HT-29 (cell line): ENCODE measurements at regions not wholly inside any gene's neighbourhood (a gene's known extent, or its start where the extent isn't known, plus 50 kb on each side); places are given as distances from the start of the nearest gene placed in this dataset.
"Not testable (repeated sequence)": the region's sequence is repeated elsewhere in the genome, so short reads cannot be mapped to it uniquely, and the experiment has no call there.

ENCODE experiments used
- DNase-seq: peaks from one replicate; pipeline ENCODE4 v3.0.0-alpha.2; 2015; ENCODE audit warnings: low spot score

DNA sequence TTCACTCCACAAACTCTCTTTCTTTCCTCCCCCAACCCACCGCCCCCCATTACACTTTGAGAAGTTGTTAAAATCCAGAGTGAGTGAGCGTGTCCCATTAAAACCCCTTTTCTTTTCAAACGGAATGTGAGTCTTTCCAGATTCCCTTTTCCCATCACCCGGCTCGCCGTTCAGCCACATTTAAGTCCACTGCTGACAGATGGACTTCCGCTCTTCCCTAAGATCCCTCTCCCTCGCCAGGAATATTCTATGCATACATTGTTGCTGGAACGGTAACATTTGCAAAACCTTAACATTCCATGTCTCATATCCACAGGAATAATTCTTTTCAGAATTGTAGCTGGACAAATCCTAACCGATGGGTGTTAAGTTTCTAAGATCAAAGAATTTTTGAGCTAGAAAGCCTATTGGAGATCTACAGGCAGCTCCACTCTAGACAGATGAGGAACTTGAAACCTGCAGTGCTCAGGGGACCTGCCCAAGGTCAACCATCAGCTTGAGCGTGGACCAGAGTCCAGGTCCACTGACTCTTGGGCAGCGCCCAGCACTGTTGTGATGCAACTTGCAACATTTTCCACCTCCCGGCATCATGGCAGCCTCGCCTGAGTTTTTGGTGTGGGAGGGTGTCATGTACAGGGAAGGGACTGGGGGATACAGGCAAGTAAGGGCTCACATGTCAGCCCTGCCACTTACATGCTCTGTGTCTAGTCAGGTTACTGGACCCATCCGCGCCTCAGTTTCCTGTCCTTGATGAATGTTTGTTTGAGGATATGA is 500.1 kb downstream of the CCDC171 start:
- DNase-seq: no peak

DNA sequence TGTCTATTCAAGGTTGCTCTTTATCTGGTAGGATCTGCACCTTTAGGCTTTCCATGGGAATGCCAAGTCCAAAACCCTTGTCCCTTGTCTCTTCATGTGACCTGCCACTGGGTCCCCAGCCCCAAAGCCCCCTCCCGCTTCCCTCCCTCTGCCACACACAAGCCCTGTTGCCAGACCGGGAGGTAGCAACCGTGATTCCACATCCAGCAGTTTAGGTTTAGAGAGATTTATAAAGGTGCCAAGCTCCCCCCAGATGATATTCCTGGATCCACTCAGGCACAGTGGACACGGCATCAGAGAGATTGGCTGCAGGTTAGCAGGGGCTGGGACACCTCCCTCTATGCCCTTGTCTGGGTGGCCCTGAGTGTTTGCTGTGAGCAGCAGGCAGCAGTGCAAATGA is 504.7 kb downstream of the CCDC171 start:
- no peak for DNase-seq

DNA sequence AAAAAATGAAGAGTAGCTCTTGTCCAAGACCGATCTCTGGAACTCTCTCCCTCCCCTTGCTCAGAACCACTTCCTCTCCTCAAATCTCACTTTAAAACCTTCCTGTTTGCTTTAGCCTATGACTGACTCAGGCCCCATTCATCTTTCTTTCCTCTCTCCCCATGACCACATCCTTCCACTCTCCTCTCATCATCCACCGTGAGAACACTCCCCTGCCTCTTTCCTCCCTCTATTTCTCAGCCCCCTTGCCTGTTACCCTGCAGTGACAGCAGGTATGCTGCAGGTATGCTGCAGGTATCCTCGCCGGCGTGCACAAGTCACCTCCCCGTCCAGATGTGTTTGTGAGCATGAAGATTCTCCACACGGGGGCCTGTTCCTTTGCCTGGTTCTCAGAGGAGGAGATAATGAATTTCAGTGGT is 505.3 kb downstream of the CCDC171 start:
- no peak for DNase-seq

DNA sequence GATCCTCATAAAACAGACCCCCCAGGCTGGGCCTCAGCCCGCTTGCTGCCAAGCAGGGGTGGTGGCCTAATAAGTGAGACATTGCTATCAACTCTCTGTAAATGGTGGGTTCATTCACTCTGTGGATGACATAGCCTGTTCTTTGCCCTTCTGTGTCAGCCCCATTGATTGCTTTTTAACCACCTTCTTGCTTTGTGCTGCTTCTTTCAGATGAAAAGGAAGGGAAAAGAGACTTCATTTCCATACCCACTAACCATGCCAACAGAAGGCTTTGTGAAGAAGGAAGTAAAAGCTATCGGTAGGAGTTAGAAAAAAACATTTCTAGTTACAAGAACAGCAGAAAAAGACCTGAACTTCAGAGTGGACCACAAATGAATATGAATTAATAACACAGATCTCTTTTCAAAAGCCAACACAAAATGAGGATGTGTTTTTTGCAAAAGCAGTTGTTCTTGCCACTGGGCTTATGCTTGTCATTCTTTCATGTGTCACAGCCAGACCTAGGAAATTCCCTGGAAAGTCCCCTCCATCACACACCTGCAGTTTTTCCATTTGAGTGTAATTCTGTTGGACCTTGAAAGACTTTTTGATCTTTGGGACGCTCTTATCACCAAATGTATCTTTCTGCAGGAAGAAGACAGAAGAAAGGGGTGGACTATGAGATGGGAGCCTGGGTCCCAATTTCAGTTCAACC is 507.7 kb downstream of the CCDC171 start:
- DNase-seq: no peak

DNA sequence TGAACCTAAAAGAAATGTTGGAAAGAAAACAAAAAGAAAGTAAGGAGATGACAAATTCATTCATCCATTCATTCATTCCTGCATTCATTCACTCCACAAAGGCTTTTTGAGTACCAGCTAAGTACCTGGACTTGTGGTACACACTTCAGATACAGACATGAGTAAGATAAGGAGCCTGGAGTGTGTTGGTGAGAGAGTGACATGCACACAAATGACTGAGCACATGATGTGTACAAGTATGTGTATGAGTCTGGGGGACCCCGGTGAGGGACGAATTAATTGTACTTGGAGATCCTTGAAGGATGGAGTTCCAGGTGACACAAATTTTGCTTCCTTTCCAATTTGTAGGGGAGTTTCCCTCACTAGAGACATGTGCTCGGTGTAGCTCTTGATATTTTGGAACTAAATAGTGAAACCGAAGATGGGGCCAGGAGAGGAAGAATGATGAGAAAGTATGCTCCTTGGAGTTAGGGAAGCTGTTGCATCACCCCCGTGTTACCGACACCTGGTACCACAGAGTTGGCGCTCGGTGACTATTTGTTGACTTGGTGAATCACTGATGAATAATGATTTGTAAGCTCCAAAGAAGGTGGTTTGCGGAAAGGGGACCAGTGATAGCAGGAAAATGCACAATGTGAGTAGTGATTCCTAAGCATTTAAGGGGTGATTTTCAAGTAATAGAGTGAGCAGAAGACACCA is 509.8 kb downstream of the CCDC171 start:
- peak; percentile 20 for DNase-seq

DNA sequence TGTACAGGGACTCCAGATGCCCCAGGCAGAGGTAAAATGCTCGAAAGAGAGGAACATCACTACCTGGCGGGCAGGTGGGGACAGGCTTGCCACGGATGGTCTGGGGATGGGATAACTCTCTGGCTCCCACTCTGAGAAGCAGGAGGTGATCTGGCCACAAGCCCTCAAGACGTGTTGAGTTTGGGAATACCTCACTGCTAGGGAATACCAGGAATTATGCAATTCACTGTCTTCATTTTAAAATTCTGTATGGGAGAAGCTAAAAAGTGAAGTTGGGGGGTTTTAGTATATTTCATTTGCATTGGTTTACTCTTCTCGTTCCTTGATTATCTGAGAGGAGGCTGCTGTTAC is 510.4 kb downstream of the CCDC171 start:
- no peak for DNase-seq

DNA sequence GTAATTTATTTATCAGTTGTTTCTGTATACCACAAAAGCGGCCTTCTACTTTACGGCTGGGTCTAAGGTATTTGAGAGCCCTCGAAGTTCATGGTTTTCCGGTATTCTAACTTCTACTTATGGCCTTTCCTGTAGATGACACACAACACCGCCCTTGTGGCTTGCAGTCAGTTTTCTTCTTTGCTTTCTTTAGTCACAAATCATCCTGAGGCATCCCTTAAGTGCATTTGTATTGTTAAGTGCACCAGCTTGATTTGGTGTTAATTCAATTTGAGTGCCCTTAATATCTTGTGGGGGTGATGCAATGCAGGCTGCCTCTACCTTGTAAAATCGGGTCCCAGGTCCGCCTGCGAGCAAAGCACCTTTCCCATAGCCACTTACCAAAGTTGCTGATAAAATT is 511.9 kb downstream of the CCDC171 start:
- DNase-seq: no peak

DNA sequence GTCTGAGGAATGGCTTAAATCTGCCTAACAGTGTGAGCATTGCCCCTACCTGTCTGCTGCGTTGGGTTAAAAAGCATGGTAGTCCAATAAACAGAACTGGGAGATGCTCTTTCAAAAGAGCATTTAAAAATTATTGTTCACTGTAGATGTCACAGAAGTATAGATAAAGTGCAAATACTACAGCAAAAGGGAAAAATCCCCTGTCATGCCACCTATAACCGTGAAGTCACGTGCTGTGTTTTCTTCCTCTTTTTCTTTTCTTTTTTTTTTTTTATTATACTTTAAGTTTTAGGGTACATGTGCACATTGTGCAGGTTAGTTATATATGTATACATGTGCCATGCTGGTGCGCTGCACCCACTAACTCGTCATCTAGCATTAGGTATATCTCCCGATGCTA is 513.4 kb downstream of the CCDC171 start:
- DNase-seq: not testable (repeated sequence)

DNA sequence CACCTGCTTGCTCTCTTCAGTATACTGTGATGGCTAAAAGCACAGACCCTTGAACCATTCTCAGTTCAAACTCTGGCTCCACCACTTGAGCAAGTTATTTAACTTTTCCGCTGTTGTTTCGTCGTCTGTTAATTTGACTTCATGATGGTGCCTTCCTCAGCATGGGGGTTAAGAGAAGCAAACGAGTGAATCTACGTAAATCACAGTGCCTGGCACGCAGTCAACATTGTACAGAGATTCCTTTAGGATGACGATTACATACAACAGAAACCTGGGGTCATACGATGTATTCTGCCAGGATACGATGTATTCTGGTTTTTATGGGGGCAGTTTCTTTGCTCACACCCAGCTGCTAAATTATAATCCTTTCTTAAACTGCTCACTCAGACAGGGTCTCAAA is 515.6 kb downstream of the CCDC171 start:
- no peak for DNase-seq

DNA sequence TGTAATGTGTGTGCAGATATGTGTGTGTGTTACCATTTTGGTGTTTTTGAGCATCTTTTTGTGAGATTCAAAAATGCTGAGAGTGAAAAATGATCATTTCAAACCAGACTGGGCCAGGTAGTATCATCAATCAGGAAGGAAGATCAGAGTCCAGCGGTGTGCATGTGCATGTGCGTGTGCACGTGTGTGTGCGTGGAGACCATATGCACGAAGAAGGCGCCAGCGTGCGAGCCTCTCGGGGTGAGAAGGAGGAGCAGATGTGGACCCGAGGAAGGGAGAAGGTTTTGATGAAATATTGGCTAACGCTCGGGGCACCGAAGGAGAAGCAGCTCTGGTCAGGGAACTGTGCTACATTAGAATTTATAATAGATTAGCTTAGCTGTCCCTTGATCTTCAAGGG is 516.4 kb downstream of the CCDC171 start:
- no peak for DNase-seq

DNA sequence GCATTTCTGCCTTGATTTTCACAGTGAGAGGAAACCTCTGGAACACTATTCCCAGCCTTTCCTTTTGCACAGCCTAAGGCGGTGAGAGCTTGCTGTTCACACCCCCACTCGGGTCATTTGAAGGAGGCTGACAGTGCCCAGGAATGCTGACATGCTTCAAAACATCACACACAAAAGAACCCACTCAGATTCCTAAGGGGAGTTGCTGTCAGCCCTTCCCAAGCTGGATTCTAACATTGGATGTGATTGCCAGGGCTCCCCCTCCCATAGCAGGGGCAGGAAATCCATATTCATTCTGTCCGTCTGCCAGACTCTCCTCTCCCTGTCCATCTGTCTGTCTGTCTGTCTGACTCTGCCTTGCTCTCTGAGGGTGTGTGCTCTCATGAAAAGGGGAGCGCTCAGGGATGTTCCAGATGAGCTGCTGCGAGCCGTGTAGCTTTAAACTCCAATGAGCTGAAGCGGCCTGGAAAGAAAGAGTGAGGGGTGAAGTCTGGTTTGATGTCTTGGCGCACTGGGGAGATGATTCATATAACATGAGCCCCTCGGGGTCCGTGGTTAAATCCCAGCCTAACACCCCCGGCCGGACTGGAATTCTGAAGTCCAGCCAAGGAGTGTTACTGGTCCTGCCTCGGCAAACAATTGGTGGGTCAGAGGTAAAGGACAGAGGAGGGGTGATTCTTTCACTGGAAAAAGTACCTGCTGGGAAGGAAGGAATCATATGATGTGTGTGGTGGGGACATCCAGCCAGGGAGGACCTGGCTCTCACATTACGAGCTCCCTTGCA is 517.0 kb downstream of the CCDC171 start:
- DNase-seq: no peak

DNA sequence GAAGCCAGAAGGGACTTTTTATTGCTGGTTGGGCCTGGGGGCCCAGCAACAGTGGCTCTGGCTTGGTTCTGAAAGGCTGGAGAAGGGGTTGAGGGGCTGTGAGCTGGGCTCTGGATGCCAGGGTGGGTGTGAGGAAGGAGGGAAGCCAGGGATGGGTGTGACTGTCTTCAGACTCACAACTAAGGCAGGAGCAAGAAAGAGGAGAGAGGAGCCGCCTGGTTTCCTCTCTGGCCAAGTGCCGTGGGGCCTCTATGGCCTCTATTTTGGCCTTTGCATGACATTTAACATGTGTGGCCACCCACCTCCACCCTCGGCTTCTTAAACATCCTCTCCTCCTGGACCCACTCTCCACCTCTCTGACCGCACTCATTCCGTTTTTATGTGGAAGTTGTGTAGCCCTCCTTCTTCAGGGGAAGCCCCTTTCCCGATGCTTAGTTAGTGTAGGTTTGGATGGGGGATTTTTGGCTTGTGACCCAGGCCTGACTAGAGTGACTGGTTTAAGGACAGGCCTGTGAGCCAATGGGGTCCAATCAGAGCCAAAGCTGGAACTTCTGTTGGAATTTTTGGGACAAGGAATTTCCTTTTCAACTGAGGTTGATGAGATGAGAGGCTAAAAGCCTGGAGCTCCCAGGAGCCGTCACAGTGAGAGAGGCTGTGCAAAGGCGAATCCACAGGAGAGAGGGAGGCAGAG is 517.8 kb downstream of the CCDC171 start:
- DNase-seq: no peak

DNA sequence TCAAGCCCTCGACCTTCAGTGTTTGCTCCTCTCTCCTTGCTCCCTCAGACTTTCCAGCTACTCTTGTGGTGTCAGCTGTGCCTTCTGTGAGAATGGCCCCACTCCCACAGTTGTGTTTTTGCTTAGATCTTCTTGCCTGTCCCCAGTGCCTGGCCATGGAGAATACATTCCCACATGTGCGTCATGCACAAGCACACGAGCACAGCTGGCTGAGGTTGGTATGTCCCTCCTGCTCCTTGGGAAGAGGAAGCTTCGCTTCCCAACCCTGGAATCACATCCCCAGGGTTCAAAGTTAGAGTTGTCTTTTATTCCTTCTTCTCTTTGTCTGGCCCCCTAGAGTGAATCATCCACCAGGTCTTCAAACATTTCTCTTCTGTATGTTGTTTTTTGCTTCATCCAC is 518.6 kb downstream of the CCDC171 start:
- no peak for DNase-seq

DNA sequence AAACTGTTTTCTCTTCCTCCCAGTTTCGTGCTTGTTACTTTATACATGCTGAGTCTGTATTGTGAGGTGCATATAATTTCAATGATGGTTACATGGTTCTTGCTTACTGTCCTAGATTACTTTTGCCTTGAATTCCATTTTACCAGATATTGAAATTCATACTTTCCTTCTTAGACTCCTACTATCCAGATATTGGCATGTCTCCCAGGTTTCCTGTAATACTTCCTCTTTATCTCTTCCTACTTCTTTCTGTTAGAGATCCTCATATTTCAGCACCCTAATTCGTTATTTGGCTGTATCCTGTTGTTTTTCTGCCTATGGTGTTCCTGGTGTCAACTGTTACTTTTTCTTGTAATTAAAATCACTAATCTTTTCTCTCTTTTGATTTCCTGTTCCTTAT is 522.1 kb downstream of the CCDC171 start:
- DNase-seq: no peak

DNA sequence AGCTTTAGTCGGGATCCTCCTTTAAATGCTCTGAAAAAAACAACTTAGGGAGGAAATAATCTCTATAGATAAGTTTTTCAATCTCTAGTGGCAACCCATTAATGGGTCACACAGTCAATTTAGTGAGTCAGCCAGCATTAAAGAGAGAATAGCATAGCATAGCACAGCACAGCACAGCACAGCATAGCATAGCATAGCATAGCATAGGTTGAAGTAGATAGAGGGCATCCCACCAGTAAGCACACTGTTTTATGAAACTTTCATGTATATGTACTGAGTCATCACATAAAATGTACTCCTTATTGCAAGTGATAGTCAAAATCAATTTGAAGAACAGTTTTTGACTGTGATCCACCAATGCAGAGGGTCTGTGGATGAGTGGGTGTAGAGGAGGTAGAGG is 522.9 kb downstream of the CCDC171 start:
- no peak for DNase-seq

DNA sequence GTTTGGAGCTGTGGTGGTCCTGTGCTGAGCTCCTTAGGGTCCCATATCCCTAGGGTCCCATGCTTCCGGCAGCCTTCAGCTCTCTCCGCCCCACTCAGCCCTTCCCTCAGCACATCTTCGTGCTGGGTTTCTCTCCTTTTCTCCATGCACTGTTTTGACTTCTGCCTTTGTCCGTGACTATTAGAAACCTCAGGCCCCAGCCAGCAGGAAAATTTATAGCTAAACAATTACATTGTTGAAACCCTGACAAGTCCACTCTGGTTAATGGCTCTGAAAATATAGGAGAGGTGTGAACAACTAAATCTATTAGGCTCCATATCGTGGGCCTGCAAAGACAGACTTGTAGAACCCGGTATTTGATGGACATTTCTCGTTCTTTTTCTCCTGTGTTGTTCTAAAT is 523.7 kb downstream of the CCDC171 start:
- no peak for DNase-seq

DNA sequence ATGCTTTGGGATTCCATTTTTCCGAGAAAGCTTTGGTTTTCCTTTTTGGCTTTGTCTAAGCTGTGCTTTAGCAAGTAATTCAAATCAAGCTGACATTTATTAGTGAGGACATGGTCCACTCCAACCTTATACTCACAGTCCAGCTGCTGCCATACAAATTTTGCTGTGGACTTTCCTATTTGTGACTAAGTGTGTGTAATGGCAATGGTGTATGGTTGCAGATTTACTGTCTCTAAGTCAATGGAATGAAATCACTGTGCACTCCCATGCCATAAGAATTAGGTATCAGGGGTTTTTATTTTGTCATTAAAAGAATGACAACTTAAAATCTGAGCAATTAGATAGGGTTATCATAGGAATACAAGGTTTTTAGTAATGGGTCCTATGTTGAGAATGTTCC is 530.0 kb downstream of the CCDC171 start:
- DNase-seq: no peak

DNA sequence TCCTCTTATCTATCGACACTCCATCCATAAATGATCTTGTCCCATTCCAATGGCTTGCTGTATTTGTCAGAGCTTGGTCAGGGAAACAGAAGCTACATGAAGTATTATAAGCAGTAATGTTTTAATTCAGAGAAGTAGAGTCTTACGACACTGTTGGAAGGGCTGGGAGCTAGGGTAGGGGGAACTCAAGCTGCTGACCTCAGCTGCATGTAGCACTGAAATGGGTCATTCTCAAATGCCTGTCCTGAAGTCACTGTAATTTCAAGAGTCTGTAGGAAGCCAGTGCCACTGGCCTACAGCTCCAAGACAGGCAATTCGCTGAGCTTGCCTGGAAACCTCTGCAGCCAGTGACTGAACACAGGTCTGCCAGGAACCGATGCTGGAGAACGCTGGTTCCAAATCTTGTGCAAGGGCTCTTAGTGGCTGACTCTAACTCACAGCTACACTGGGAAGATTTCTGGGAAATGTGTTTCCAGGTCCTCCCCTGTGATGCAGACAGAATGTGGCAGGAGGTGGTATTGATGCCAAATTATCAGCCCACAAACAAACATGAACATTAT is 532.4 kb downstream of the CCDC171 start:
- no peak for DNase-seq

DNA sequence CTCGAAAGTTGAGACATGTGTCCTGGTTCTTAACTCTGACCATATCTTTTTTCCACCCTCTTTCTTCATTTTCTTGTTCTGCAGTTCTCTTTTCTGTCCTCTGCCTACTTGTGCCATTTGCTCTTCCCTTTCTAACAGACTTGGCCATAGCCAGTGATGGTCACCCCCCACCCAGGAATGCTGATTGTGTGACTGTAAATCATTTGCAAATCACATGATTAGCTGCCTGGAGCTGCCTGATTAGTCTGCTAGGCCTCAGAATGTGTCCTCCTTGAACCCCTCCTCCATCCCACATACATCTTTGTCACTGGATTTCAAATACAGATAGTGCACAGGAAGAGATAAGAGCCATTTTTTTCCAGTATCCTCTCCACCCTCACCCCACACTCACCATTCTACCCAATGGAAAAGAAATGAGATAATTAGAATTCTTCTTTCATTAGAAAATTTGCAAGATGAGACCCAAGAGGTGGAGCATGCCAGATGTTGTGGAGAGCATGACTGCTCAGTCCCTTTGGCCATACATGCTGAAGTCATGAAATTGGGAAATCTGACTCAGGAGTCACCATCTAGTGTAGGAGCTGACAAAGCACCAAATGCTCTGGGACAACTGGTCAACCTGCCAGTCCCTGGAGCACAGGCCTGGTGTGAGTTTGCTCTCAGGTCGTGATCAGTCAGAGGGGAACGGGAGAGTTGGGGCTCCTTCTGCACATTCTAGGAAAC is 538.2 kb downstream of the CCDC171 start:
- no peak for DNase-seq
